ENCODE measurements at regions not wholly inside any gene's neighbourhood (a gene's known extent, or its start where the extent isn't known, plus 50 kb on each side); places are given as distances from the start of the nearest gene placed in this dataset.

DNA sequence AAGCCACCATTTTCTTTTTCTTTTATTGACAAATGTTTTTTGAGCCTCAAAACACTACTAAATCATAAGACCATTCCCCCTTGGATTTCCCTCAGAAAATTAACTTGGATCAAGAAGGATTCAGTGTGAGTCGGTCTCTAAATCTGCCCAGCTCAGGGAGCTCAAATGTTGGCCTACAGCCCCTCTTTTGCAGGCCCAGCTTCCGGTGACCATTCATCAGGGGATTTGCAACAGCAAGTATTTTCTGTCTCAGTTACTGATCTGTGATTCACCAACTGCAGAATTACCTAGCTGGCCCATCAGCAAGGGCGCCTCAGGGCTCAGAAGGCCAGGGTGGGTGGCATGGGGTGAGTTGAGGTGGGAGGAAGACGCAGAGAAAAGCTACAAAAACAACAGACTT lies 318.1 kb downstream of the CDC5L start:
- WGBS, 3 donors: 64 to 75% (median 67%) methylated on average over 4 of the region's 4 CpGs
- Histone ChIP-seq H3K27me3 (ENCODE audit: insufficient read depth in 3 of 3, low read length in 2 of 3) (no peaks in the 10 kb centered on the region), H3K9me3 (no peaks in the 10 kb centered on the region), H3K27ac (no peak overlapping the region), H3K4me3 (no peak overlapping the region), H3K4me1 (no peaks in the 10 kb centered on the region), H3K36me3 (ENCODE audit: insufficient read depth in 1 of 2, low read depth in 1 of 2) (no peaks in the 10 kb centered on the region)
- DNase-seq (no peak), ATAC-seq (no peak)
- intact Hi-C loops (cut with DNase I): no loop called here
- TF ChIP-seq, protein P1, sequence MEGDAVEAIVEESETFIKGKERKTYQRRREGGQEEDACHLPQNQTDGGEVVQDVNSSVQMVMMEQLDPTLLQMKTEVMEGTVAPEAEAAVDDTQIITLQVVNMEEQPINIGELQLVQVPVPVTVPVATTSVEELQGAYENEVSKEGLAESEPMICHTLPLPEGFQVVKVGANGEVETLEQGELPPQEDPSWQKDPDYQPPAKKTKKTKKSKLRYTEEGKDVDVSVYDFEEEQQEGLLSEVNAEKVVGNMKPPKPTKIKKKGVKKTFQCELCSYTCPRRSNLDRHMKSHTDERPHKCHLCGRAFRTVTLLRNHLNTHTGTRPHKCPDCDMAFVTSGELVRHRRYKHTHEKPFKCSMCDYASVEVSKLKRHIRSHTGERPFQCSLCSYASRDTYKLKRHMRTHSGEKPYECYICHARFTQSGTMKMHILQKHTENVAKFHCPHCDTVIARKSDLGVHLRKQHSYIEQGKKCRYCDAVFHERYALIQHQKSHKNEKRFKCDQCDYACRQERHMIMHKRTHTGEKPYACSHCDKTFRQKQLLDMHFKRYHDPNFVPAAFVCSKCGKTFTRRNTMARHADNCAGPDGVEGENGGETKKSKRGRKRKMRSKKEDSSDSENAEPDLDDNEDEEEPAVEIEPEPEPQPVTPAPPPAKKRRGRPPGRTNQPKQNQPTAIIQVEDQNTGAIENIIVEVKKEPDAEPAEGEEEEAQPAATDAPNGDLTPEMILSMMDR (IDR thresholded peaks at IDR 0.05): no peak

DNA sequence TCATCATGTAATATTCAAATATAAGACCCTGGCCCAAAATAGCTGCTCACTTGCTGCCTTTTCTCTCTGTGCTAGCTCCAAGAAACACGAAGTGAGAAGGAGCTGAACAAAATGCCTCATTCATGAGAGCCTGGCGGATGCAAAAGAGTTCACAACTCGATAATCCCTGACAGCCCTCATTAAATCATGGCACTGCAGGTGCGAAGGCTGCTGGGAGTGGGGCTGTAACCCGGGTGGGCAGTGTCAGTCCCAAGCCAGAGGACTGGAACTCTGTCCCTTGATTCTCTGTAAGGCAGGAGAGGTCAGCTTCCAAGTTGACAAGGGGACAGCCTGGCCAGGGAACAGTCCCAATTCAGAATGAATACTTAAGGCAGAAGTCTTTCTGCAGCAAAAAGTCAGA lies 318.5 kb downstream of the CDC5L start:
- Histone ChIP-seq H3K9me3 (no peaks in the 10 kb centered on the region), H3K4me1 (no peaks in the 10 kb centered on the region), H3K27ac (no peak overlapping the region), H3K27me3 (ENCODE audit: insufficient read depth in 3 of 3, low read length in 2 of 3) (no peaks in the 10 kb centered on the region), H3K4me3 (no peak overlapping the region), H3K36me3 (ENCODE audit: insufficient read depth in 1 of 2, low read depth in 1 of 2) (no peaks in the 10 kb centered on the region)
- DNase-seq: no peak
- intact Hi-C loops (cut with DNase I): no loop called here
- 43 to 58% (median 49%) methylated on average over 5 of the region's 5 CpGs for WGBS, 3 donors
- no peak for ATAC-seq
- TF ChIP-seq, protein P1 (IDR thresholded peaks at IDR 0.05): no peak

DNA sequence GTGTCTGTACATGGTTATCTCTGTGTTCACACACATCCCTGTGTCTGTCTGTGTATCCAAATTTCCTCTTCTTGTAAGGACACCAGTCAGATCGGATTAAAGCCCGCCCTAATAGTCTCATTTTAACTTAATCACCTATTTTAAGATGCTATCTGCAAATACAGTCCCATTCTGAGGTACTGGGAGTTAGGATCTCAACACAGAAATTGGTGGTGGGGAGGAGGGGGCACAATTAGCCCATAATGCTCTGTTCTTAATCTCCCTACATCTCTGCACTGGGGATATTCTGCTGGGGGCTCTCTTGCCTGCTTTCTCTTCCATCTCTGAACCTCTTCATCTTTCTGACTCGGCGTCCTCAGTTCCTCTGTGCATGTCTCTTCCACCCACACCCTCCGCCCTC lies 320.7 kb downstream of the CDC5L start:
- H3K27me3 ChIP-seq (ENCODE audit: insufficient read depth in 3 of 3, low read length in 2 of 3): no peaks in the 10 kb centered on the region
- ATAC-seq (no peak), DNase-seq (no peak)
- WGBS, 3 donors: 89 to 93% (median 93%) methylated on average over 5 of the region's 5 CpGs
- TF ChIP-seq, protein P1 (IDR thresholded peaks at IDR 0.05): no peak
- H3K9me3 ChIP-seq: no peaks in the 10 kb centered on the region
- H3K36me3 ChIP-seq (ENCODE audit: insufficient read depth in 1 of 2, low read depth in 1 of 2): no peaks in the 10 kb centered on the region
- intact Hi-C loops (cut with DNase I): no loop called here
- H3K27ac ChIP-seq: no peak overlapping the region
- no peak overlapping the region for H3K4me3 ChIP-seq
- no peaks in the 10 kb centered on the region for H3K4me1 ChIP-seq

DNA sequence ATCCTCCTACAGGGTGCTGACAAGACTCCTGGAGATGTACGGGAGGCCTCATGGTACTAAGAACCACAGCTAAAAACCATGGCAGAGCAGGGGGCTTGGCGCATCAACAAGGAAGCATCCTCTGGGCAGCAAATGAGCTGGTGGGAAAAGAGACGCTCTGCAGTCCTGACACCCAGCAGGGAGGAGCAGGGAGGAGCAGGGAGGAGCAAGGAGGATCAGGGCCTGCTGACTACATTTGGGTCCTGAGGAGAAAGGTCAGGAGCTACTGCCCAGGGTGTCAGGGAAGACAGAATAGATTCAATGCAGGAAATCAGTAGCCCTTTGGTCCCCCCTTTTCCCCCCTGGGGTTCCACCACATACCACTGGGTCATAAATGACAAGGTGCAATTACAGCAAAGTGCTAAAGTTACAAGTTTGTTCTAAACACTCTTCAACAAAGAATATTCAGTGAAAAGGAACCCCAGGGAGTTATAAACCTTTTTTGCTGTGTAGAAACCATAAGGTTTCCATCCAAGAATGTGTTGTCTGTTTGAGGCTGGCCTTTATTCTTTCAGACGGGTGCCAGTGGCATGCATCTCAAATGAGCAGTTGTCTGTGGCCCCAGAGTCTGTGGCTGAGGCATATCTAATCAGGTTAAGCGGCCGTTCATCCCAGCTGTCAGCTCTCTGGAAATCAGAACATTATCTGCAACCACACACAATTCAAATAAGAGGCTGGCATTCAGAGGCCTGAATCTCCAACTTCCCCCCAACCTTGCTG lies 325.0 kb downstream of the CDC5L start:
- Histone ChIP-seq H3K27ac (no peak overlapping the region), H3K4me3 (no peak overlapping the region), H3K4me1 (no peaks in the 10 kb centered on the region), H3K36me3 (ENCODE audit: insufficient read depth in 1 of 2, low read depth in 1 of 2) (no peaks in the 10 kb centered on the region), H3K9me3 (no peaks in the 10 kb centered on the region), H3K27me3 (ENCODE audit: insufficient read depth in 3 of 3, low read length in 2 of 3) (no peaks in the 10 kb centered on the region)
- DNase-seq (no peak), ATAC-seq (no peak)
- intact Hi-C loops (cut with DNase I): no loop called here
- TF ChIP-seq, protein P1 (IDR thresholded peaks at IDR 0.05): no peak
- 64 to 74% (median 67%) methylated on average over 6 of the region's 6 CpGs for WGBS, 3 donors

DNA sequence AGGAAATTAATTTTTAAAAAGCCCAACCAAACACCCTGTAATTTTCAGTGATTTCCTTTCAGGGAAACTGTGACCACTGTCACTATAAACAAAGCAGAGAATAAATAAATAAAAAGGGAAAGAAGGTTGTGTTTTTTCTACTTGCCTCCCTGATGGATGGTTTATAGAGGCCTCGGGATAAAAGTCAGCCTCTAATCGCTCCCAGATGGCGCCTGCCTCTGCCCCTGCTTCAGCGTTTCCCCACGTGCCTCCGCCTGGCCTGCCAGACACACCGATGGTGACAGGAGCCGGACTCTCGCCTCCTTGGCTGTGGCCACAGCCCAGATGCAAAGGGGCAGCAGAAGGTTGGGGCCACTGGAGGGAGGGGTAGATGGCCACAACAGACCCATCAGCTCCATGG lies 327.7 kb downstream of the CDC5L start:
- Histone ChIP-seq H3K27me3 (ENCODE audit: insufficient read depth in 3 of 3, low read length in 2 of 3) (no peaks in the 10 kb centered on the region), H3K4me3 (no peak overlapping the region), H3K9me3 (no peaks in the 10 kb centered on the region), H3K4me1 (no peaks in the 10 kb centered on the region), H3K36me3 (ENCODE audit: insufficient read depth in 1 of 2, low read depth in 1 of 2) (no peaks in the 10 kb centered on the region), H3K27ac (no peak overlapping the region)
- intact Hi-C loops (cut with DNase I): no loop called here
- ATAC-seq (no peak), DNase-seq (no peak)
- TF ChIP-seq, protein P1 (IDR thresholded peaks at IDR 0.05): no peak
- WGBS, 3 donors: 54 to 63% (median 56%) methylated on average over 9 of the region's 9 CpGs
